Astrocyte (in vitro differentiated cells and primary cell): ENCODE measurements at regions not wholly inside any gene's neighbourhood (a gene's known extent, or its start where the extent isn't known, plus 50 kb on each side); places are given as distances from the start of the nearest gene placed in this dataset.

ENCODE experiments used
- DNase-seq: peaks from one replicate; pipeline ENCODE4 v3.0.0-alpha.2; 2010; ENCODE audit warnings: low read depth
- FAIRE-seq: peaks from 2 replicates; lab custom pipeline; 2011; peaks lifted over from hg19 to GRCh38; lab: Jason Lieb, UNC
- H2AFZ ChIP-seq: 2 replicates; pipeline ENCODE4 v1.6.0; 2012; ENCODE audit warnings: low read depth, low read length, inconsistent platforms
- H3K27ac ChIP-seq: 2 replicates; pipeline ENCODE4 v1.5.1; 2011; ENCODE audit warnings: low read depth, low read length, inconsistent platforms
- H3K27me3 ChIP-seq: 2 replicates; pipeline ENCODE4 v1.6.0; 2011; ENCODE audit warnings: low read length, inconsistent platforms; ENCODE audit not compliant: insufficient read depth
- H3K36me3 ChIP-seq: 2 replicates; pipeline ENCODE4 v1.5.1; 2011; ENCODE audit warnings: low read length, inconsistent platforms; ENCODE audit not compliant: insufficient read depth
- H3K4me1 ChIP-seq: 2 replicates; pipeline ENCODE4 v1.5.1; 2011; ENCODE audit warnings: low read length, inconsistent platforms; ENCODE audit not compliant: insufficient read depth
- H3K4me2 ChIP-seq: 2 replicates; pipeline ENCODE4 v1.6.0; 2012; ENCODE audit warnings: low read length, inconsistent platforms
- H3K4me3 ChIP-seq: 2 replicates; pipeline ENCODE4 v1.5.1; 2011; ENCODE audit warnings: low read depth, mild to moderate bottlenecking, low read length, inconsistent platforms; ENCODE audit not compliant: insufficient read depth
- H3K79me2 ChIP-seq: 2 replicates; pipeline ENCODE4 v1.6.0; 2012; ENCODE audit warnings: mild to moderate bottlenecking, low read length, inconsistent platforms; ENCODE audit not compliant: insufficient read depth
- H3K9ac ChIP-seq: 2 replicates; pipeline ENCODE4 v1.6.0; 2012; ENCODE audit warnings: mild to moderate bottlenecking, low read length, inconsistent platforms
- H3K9me3 ChIP-seq: 2 replicates; pipeline ENCODE4 v1.5.1; 2012; ENCODE audit warnings: low read depth, mild to moderate bottlenecking, low read length, inconsistent platforms; ENCODE audit not compliant: insufficient read depth
- H4K20me1 ChIP-seq: 2 replicates; pipeline ENCODE4 v1.6.0; 2012; ENCODE audit warnings: low read length, inconsistent platforms; ENCODE audit not compliant: insufficient read depth
- H3K27ac Mint-ChIP-seq: one replicate; pipeline ENCODE4 v1.8.0; 2021; ENCODE audit warnings: mild to moderate bottlenecking, mixed read lengths; ENCODE audit not compliant: unreplicated experiment
- H3K27me3 Mint-ChIP-seq: one replicate; pipeline ENCODE4 v1.8.0; 2021; ENCODE audit warnings: low read depth, mixed read lengths; ENCODE audit not compliant: unreplicated experiment
- H3K36me3 Mint-ChIP-seq: one replicate; pipeline ENCODE4 v1.8.0; 2021; ENCODE audit warnings: low read depth, mixed read lengths; ENCODE audit not compliant: unreplicated experiment
- H3K4me1 Mint-ChIP-seq: one replicate; pipeline ENCODE4 v1.8.0; 2021; ENCODE audit warnings: low read depth, mixed read lengths; ENCODE audit not compliant: unreplicated experiment
- H3K4me3 Mint-ChIP-seq: one replicate; pipeline ENCODE4 v1.8.0; 2021; ENCODE audit warnings: mild to moderate bottlenecking, moderate library complexity, mixed read lengths; ENCODE audit not compliant: unreplicated experiment
- H3K9me3 Mint-ChIP-seq: one replicate; pipeline ENCODE4 v1.8.0; 2021; ENCODE audit warnings: mild to moderate bottlenecking, mixed read lengths; ENCODE audit not compliant: unreplicated experiment
- CTCF ChIP-seq: IDR thresholded peaks from 2 replicates; pipeline ENCODE4 v1.5.1; 2011; ENCODE audit warnings: low read depth, mild to moderate bottlenecking, inconsistent platforms, low read length, moderate library complexity; ENCODE audit not compliant: insufficient read depth
- EZH2 ChIP-seq: IDR thresholded peaks from 2 replicates; pipeline ENCODE4 v1.6.1; 2012; ENCODE audit warnings: mild to moderate bottlenecking, low read length, inconsistent platforms; ENCODE audit not compliant: insufficient read depth

- Histone ChIP-seq H3K9me3 (peaks cover 12% of the 10 kb centered on the region), H3K27ac (peak overlapping the region; percentile 11), H3K4me3 (no peak overlapping the region), H4K20me1 (no peaks in the 10 kb centered on the region), H3K79me2 (no peaks in the 10 kb centered on the region), H3K36me3 (no peaks in the 10 kb centered on the region), H3K27me3 (no peaks in the 10 kb centered on the region), H3K9ac (no peak overlapping the region), H3K4me2 (peak overlapping the region; percentile 45), H3K4me1 (peaks cover 5% of the 10 kb centered on the region), H2AFZ (no peak overlapping the region)
- H3K27ac Mint-ChIP-seq, result peak overlapping the region; percentile 67
- H3K4me1 Mint-ChIP-seq, result peaks cover 12% of the 10 kb centered on the region
- DNase-seq (peak; percentile 96), FAIRE-seq (peak; percentile 20)
- no peaks in the 10 kb centered on the region for H3K27me3 Mint-ChIP-seq
- peaks cover 14% of the 10 kb centered on the region for H3K9me3 Mint-ChIP-seq
- H3K36me3 Mint-ChIP-seq, result no peaks in the 10 kb centered on the region
- TF ChIP-seq CTCF, result no peak
- no peak for TF ChIP-seq EZH2
- no peak overlapping the region for H3K4me3 Mint-ChIP-seq
Observed at GRCh38 chr14:62443796-62444195, 601.5 kb downstream of the KCNH5 start.

- H3K27ac Mint-ChIP-seq, result no peak overlapping the region
- no peaks in the 10 kb centered on the region for H3K36me3 ChIP-seq
- no peak for DNase-seq
- no peak overlapping the region for H3K4me3 ChIP-seq
- H3K9ac ChIP-seq, result no peak overlapping the region
- TF ChIP-seq CTCF, result no peak
- no peak for TF ChIP-seq EZH2
- no peak for FAIRE-seq
- peaks cover 4% of the 10 kb centered on the region for H3K9me3 ChIP-seq
- H4K20me1 ChIP-seq, result no peaks in the 10 kb centered on the region
- H3K4me2 ChIP-seq, result no peak overlapping the region
- no peak overlapping the region for H3K4me3 Mint-ChIP-seq
- peaks cover 12% of the 10 kb centered on the region for H3K4me1 Mint-ChIP-seq
- no peaks in the 10 kb centered on the region for H3K79me2 ChIP-seq
- H3K9me3 Mint-ChIP-seq, result peaks cover 4% of the 10 kb centered on the region
- no peak overlapping the region for H2AFZ ChIP-seq
- peaks cover 5% of the 10 kb centered on the region for H3K4me1 ChIP-seq
- H3K27me3 ChIP-seq, result no peaks in the 10 kb centered on the region
- H3K27me3 Mint-ChIP-seq, result no peaks in the 10 kb centered on the region
- H3K36me3 Mint-ChIP-seq, result no peaks in the 10 kb centered on the region
- no peak overlapping the region for H3K27ac ChIP-seq
Observed at GRCh38 chr14:62445570-62445969, 599.7 kb downstream of the KCNH5 start.

- no peaks in the 10 kb centered on the region for H3K79me2 ChIP-seq
- H3K9ac ChIP-seq, result no peak overlapping the region
- H3K4me3 Mint-ChIP-seq, result no peak overlapping the region
- H3K27me3 ChIP-seq, result no peaks in the 10 kb centered on the region
- H3K4me1 Mint-ChIP-seq, result no peaks in the 10 kb centered on the region
- no peaks in the 10 kb centered on the region for H3K9me3 Mint-ChIP-seq
- H2AFZ ChIP-seq, result no peak overlapping the region
- no peaks in the 10 kb centered on the region for H3K4me1 ChIP-seq
- H3K9me3 ChIP-seq, result no peaks in the 10 kb centered on the region
- H3K36me3 ChIP-seq, result no peaks in the 10 kb centered on the region
- TF ChIP-seq EZH2 (no peak), CTCF (no peak)
- FAIRE-seq, result no peak
- H3K4me3 ChIP-seq, result no peak overlapping the region
- no peak overlapping the region for H3K27ac ChIP-seq
- no peaks in the 10 kb centered on the region for H3K27me3 Mint-ChIP-seq
- DNase-seq, result no peak
- H3K4me2 ChIP-seq, result no peak overlapping the region
- H4K20me1 ChIP-seq, result no peaks in the 10 kb centered on the region
- H3K27ac Mint-ChIP-seq, result no peak overlapping the region
- H3K36me3 Mint-ChIP-seq, result no peaks in the 10 kb centered on the region
Observed at GRCh38 chr14:62451221-62451620, 594.0 kb downstream of the KCNH5 start.
